H1 (cell line): ENCODE measurements at regions not wholly inside any gene's neighbourhood (a gene's known extent, or its start where the extent isn't known, plus 50 kb on each side); places are given as distances from the start of the nearest gene placed in this dataset.

Experiments
- SIN3A ChIP-seq, 2 experiments: IDR thresholded peaks in 1 of 2; conservative IDR thresholded peaks in 1 of 2; 2 replicates each; pipeline ENCODE4 v1.6.1; 2011 to 2012; ENCODE audit warnings: low read length in 2 of 2, improper control_type of control experiment in 1 of 2, low read depth in 1 of 2, mild to moderate bottlenecking in 1 of 2

GRCh38 chr9:82088591-82088990 lies 100.0 kb downstream of the SPATA31D1 start (continued):
- TF ChIP-seq SIN3A (conservative IDR thresholded peaks at IDR 0.05 in 1 of 2, IDR thresholded peaks at IDR 0.05 in 1 of 2; ENCODE audit: low read depth in 1 of 2, low read length in 2 of 2) = no peak
- TF ChIP-seq, all 59 proteins: peak for 0
